ENCODE measurements at regions not wholly inside any gene's neighbourhood (a gene's known extent, or its start where the extent isn't known, plus 50 kb on each side); places are given as distances from the start of the nearest gene placed in this dataset.

DNA sequence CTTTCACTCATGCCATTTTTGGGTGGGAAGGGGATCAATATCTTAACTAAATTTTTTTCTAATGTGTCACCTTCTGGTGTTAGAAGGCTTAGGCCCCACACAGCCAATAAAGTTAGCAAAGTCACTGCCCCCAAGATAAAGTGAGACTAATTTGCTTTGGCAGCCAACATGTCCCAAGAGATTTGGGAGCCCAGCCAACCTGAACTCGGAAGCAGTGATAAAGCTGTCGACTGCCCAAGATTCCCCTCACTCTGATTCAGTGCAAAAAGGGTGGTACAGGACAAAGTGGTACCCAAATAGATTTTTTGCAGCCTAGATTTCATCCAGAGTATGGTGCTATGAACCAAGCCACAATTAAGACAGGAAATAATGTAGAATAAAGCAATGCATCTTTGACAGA lies 572.5 kb upstream of the ARRDC3 start (continued):
- TF ChIP-seq TCF3 (IDR thresholded peaks at IDR 0.05; ENCODE audit: borderline replicate concordance, insufficient read depth, low read depth, low read length) (no peak), NFIC (IDR thresholded peaks at IDR 0.05; ENCODE audit: low read depth, low read length) (no peak), ELK1 (IDR thresholded peaks at IDR 0.05; ENCODE audit: low read depth, low read length) (no peak), SMARCA5 (IDR thresholded peaks at IDR 0.05) (no peak), EGR1 (IDR thresholded peaks at IDR 0.05; ENCODE audit: borderline replicate concordance in 1 of 2, low read depth in 2 of 2, low read length in 2 of 2) (no peak), ATF2 (IDR thresholded peaks at IDR 0.05; ENCODE audit: low read length) (no peak)
- TF ChIP-seq, protein P1, sequence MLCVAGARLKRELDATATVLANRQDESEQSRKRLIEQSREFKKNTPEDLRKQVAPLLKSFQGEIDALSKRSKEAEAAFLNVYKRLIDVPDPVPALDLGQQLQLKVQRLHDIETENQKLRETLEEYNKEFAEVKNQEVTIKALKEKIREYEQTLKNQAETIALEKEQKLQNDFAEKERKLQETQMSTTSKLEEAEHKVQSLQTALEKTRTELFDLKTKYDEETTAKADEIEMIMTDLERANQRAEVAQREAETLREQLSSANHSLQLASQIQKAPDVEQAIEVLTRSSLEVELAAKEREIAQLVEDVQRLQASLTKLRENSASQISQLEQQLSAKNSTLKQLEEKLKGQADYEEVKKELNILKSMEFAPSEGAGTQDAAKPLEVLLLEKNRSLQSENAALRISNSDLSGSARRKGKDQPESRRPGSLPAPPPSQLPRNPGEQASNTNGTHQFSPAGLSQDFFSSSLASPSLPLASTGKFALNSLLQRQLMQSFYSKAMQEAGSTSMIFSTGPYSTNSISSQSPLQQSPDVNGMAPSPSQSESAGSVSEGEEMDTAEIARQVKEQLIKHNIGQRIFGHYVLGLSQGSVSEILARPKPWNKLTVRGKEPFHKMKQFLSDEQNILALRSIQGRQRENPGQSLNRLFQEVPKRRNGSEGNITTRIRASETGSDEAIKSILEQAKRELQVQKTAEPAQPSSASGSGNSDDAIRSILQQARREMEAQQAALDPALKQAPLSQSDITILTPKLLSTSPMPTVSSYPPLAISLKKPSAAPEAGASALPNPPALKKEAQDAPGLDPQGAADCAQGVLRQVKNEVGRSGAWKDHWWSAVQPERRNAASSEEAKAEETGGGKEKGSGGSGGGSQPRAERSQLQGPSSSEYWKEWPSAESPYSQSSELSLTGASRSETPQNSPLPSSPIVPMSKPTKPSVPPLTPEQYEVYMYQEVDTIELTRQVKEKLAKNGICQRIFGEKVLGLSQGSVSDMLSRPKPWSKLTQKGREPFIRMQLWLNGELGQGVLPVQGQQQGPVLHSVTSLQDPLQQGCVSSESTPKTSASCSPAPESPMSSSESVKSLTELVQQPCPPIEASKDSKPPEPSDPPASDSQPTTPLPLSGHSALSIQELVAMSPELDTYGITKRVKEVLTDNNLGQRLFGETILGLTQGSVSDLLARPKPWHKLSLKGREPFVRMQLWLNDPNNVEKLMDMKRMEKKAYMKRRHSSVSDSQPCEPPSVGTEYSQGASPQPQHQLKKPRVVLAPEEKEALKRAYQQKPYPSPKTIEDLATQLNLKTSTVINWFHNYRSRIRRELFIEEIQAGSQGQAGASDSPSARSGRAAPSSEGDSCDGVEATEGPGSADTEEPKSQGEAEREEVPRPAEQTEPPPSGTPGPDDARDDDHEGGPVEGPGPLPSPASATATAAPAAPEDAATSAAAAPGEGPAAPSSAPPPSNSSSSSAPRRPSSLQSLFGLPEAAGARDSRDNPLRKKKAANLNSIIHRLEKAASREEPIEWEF (IDR thresholded peaks at IDR 0.05; ENCODE audit: insufficient replicate concordance, low read depth, low read length): no peak

All from GM12878 (cell line).